ENCODE measurements at regions not wholly inside any gene's neighbourhood (a gene's known extent, or its start where the extent isn't known, plus 50 kb on each side); places are given as distances from the start of the nearest gene placed in this dataset.

DNA sequence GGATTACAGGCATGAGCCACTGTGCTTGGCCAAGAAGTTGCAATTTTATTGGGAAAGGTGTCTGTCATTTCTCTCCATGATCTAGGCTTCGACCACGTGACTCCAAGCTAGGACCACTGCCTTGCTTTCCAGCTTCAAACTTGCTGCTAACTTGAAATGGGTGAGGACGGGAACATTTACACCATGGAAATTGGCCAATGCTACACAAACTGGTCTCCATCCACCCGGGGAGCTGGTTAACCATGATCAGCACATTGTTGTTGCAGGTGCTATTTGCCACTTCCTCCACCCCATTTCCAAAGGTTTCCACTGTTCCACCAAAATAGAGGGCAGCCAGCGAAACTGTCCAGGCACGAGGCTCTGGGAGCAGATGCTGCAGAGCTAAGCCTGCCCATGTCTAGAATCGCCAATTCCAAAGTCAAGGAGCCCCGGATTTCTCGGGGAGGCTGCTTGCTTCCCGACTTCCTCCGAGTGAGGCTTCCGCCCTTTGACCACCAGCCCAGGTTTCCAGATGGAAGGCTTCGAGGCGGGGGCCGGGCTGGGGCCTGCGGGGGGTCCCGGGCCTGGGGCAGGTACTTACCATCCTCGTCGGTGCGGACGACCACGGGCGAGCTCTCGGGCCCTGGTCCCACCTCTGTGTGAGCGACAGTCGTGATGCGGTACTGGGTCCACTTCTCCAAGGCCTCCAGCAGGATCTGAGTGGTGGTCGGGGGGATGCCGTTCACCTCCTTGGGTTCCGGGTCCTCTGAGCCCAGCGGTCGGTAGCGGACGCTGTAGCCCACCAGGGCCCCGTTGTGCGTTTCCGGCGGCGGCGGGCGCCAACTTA is 109.7 kb downstream of the PTPRS start:
- no peak overlapping the region for H3K4me3 ChIP-seq (ENCODE audit: control insufficient read depth, low read depth, low read length)
- DNase-seq (ENCODE audit: low read depth) = no peak
- TF ChIP-seq, protein P1, sequence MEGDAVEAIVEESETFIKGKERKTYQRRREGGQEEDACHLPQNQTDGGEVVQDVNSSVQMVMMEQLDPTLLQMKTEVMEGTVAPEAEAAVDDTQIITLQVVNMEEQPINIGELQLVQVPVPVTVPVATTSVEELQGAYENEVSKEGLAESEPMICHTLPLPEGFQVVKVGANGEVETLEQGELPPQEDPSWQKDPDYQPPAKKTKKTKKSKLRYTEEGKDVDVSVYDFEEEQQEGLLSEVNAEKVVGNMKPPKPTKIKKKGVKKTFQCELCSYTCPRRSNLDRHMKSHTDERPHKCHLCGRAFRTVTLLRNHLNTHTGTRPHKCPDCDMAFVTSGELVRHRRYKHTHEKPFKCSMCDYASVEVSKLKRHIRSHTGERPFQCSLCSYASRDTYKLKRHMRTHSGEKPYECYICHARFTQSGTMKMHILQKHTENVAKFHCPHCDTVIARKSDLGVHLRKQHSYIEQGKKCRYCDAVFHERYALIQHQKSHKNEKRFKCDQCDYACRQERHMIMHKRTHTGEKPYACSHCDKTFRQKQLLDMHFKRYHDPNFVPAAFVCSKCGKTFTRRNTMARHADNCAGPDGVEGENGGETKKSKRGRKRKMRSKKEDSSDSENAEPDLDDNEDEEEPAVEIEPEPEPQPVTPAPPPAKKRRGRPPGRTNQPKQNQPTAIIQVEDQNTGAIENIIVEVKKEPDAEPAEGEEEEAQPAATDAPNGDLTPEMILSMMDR (IDR thresholded peaks at IDR 0.05; ENCODE audit: control insufficient read depth, insufficient read depth, low read depth, low read length, missing control alignments) = no peak

DNA sequence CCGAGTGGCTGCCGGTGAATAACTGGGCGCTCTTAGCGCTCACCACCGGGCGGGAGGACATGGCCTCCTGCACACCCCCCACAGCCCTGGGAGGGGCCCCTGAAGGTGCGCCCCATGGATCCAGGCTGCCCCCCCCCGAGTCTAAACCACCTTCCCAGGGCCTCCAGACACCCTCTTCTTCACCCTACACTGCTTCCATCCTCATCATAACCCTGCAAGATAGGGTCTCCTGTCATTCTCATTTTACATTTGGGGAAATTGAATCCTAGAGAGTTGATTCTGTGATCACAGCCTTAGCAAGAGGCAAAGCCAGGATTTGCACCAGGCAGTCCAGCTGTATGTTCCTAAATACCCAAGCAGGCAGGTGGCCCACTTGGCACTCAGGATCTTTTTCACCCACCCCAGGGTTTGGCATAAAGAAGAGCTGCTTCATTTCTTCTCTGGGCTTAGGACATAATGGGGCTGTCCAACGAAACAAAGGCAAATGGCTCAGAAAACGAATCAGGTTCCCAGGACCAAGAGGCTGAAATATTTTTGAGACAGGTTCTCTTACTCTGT is 110.8 kb downstream of the PTPRS start:
- DNase-seq (ENCODE audit: low read depth) = no peak
- TF ChIP-seq, protein P1 (IDR thresholded peaks at IDR 0.05; ENCODE audit: control insufficient read depth, insufficient read depth, low read depth, low read length, missing control alignments) = no peak
- H3K4me3 ChIP-seq (ENCODE audit: control insufficient read depth, low read depth, low read length) = no peak overlapping the region

DNA sequence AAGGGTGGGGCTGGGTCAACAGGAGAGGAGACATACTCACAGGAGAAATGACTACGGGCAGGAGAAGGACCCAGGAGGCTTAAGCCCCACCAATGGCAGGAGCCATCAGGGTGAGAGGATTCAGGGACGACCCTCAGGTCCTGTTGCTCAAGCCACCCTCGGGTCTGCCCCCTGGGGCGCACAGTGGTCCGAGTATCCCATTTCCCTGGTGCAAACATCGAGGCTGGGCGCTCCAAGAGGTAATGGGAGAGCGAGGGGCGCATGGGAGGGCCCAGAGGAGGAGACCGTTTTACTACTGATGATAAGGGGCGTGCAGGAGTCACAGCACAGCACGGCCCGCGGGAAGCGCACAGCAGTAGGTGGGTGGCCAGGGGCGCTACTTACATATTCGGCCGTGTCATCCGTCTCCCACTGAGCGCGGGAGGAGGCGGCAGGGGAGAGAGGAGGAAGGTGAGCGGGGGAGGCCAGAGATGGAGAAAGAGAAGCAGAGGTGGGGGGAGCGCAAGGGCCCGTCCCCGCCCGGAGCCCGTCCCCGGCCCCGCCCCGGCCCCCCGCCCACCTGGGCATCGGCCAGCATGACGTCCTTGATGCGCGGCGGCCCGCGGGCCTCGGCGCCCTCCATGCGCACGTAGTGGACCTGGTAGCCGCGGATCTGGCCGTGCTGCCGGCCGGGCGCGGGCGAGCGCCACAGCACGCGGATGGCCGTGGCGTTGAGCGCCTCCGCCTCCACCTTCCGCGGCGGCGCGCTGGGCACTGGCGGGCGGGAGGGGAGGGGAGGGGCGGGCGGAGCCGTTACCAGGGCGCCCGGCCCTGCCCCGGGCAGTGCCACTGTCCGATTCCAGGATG is 111.5 kb downstream of the PTPRS start:
- TF ChIP-seq, protein P1 (IDR thresholded peaks at IDR 0.05; ENCODE audit: control insufficient read depth, insufficient read depth, low read depth, low read length, missing control alignments) = no peak
- no peak for DNase-seq (ENCODE audit: low read depth)

DNA sequence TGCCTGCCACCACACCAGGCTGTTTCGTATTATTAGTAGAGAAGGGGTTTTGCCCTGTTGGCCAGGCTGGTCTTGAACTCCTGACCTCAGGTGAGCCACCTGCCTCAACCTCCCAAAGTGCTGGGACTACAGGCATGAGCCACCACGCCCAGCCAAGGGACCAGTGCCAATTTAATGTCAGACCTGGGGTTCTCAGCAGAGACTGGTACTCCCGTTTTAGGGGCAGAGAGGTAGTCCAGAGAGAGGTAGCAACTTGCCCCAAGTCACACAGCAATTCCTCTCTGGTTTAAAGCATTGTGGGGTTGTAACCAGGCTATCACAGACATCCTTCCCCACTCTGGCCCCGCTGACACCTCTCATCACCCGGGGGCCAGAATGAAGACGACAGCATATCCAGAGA is 112.1 kb downstream of the PTPRS start:
- TF ChIP-seq, protein P1 (IDR thresholded peaks at IDR 0.05; ENCODE audit: control insufficient read depth, insufficient read depth, low read depth, low read length, missing control alignments) = no peak
- DNase-seq (ENCODE audit: low read depth) = no peak
- no peak overlapping the region for H3K4me3 ChIP-seq (ENCODE audit: control insufficient read depth, low read depth, low read length)

More for the DNA sequence above, 111.5 kb downstream of the PTPRS start:
- H3K4me3 ChIP-seq (ENCODE audit: control insufficient read depth, low read depth, low read length) = no peak overlapping the region

DNA sequence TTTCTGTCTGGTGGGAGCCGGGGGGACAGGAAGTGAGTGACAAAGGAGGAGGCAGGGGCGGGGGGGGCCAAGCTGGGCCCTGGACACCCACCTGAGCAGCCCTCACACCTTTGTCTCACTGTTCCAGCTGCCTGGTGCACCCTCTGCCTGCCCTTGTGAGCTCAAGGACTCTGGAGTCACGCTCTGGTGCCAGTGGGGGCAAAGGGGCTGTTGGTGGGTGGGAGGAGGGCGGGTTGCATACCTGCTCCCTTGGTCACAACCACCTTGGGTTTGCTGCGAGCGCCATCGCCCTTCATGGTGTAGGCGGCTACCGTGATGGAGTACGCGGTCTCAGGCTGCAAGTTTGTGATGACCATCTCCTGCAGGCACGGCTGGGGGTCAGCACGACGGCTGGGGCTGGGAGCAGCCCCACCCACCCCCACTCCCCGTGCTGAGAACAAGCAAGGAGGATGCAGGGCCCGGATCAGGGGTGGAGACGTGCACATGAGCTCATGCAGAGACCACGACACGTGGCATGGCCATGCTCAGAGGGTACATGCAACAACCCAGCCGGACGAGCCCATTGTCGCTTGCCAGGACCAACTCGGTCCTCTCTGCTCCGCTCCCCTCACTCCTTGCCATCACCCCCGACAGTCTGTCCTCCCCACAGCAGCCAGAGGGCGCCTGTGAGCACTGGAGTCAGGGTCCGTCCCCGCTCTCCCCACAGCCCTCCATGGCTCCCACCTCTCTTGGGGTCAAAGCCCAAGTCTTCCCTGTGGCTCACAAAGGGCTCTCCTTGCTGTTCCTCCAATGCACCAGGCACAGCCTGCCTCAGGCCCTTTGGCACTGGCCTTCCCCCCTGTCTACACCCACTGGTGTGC is 114.9 kb downstream of the PTPRS start:
- TF ChIP-seq, protein P1 (IDR thresholded peaks at IDR 0.05; ENCODE audit: control insufficient read depth, insufficient read depth, low read depth, low read length, missing control alignments) = peak; percentile 59
- no peak overlapping the region for H3K4me3 ChIP-seq (ENCODE audit: control insufficient read depth, low read depth, low read length)
- no peak for DNase-seq (ENCODE audit: low read depth)

DNA sequence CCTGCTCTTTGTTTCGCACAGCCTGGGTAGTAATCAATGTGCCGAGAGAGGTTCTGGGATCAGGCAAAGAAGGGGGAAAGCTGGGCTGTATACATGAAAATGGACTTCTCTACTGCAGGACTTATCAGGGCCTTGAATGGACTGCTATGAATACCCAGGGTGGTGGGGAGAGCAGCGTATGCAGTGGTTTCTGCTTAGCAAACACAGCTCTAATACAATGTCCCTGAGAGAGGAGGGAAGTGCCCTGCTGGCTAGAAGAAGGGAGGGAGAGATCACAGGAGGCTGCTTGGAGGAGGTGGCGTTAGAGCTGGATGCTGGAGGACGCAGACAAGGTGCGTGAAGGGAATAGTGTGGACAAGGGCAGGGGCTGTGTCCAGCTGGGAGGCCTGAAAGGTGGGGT is 116.1 kb downstream of the PTPRS start:
- H3K4me3 ChIP-seq (ENCODE audit: control insufficient read depth, low read depth, low read length) = no peak overlapping the region
- TF ChIP-seq, protein P1 (IDR thresholded peaks at IDR 0.05; ENCODE audit: control insufficient read depth, insufficient read depth, low read depth, low read length, missing control alignments) = no peak
- no peak for DNase-seq (ENCODE audit: low read depth)

All from AG09309 (cell line).